Hippocampal formation (tissue), 2 donors: ENCODE measurements at regions not wholly inside any gene's neighbourhood (a gene's known extent, or its start where the extent isn't known, plus 50 kb on each side); places are given as distances from the start of the nearest gene placed in this dataset.

ENCODE experiments used
- DNase-seq, 2 donors: peaks; one replicate each; lab custom pipeline; 2025; lab: John Stamatoyannopoulos, UW

DNA sequence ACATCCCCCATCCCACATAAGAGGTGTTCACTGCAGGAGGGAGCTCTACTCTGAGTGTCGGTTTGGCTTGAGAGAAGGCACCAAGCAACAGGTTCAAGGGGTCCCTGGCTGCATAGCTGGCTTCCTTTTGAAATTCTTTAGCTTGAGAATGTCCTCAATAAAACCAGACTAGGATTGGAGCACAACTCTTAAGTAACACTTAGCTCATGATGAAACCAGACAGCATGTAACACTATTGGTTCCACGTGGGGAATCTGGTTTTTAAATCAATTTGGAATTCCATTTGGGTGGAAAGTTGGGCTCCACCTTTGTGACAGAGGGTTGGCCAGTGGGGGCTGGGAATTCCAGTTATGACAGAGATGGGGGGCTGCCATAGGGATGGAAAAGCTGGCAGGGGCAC is 281.2 kb downstream of the TLE3 start:
- no peak for DNase-seq

DNA sequence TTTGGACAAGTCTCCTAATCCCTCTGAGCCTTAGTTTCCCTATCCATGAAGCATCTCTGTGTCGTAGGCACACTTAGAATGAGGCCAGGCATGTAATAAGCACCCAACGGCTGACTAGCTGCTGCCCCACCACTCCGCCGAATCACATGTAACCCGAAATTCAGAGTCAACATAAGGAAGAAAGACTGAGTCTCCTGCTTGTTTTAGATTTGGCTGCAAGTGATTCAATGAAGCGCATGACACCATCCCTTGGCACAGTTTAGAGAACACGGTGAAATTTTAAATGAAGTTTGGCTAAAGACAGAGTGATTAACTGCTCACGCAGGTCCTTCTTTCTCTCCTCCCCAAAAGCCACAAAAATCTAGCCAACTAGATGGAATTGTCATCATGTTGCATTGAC is 279.2 kb downstream of the TLE3 start:
- no peak for DNase-seq

DNA sequence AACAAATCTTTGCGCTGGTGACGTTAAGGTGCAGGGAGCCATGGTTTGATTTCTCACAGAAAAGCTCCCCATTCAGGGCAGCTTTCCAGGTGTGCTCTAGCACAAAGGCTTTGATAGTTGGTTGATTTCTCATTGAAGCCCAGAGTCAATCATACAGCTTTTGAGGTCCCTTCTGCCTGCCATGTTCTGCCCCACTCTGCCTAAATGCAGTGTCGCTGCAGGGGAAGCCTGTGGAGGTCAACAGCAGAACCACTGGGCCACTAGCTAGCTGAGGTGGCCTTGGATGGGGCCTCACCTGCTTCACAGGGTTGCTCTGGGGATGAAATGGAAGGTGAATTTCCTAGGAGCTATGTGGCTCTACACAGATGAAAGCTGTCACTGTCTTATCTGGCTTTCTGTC is 278.3 kb downstream of the TLE3 start:
- DNase-seq = no peak

DNA sequence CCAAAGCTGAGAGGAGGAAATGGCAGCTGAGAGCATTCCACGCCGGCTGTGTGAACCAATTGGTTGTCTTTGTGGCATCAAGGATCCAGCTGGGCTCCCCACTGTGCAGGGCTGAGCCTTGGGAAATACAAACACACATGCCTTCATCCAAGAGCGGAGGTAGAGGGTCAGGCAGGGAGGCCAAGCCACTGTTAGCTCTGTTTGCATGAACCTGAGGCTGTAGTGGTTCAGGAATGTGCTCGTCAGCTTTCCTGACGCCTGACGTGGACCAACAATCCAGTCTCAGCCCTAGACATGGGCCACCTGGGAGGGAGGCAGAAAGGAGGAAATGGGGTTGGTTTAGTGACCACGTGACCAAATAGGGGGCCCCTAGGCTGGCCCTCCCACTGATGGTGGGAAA is 276.9 kb downstream of the TLE3 start:
- no peak for DNase-seq

DNA sequence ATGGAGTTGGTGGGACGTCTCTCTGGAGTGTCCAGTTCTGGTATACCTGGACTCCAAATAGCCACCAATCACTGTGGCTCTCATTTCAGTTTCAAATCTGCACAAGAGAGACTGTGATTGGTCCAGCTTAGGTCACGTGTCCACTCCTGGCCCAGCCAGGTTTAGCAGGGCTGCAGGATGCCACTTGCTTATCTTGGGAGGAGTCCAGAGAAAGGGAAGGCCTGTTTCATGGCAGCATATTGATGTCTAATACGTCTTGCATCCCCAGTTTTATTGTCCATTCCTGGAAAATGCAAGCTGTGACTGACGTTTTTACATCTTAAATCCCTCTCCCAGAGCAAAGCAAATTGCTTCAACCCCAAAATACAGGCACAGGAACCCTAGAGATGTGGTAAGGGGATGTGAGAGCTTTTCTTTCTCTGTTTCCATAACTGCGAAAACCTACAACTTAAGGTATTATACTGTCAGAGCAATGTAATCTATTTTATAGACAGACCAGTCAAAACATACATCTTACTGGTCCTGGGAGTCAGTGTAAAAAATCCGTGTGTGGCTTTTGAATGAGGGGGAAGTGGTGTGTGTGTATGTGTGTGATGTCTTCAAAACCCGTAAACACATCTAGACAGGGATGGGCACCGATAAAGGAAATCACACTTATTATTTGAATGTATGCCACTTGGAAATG is 274.4 kb downstream of the TLE3 start:
- no peak for DNase-seq

- DNase-seq = no peak
Measured at GRCh38 chr15:69824075-69824876, 273.4 kb downstream of the TLE3 start.

GRCh38 chr15:69824877-69825406 is 272.8 kb downstream of the TLE3 start:
- no peak for DNase-seq

GRCh38 chr15:69825941-69826818 is 271.5 kb downstream of the TLE3 start:
- no peak for DNase-seq

GRCh38 chr15:69826819-69827175 is 270.9 kb downstream of the TLE3 start:
- no peak for DNase-seq

DNA sequence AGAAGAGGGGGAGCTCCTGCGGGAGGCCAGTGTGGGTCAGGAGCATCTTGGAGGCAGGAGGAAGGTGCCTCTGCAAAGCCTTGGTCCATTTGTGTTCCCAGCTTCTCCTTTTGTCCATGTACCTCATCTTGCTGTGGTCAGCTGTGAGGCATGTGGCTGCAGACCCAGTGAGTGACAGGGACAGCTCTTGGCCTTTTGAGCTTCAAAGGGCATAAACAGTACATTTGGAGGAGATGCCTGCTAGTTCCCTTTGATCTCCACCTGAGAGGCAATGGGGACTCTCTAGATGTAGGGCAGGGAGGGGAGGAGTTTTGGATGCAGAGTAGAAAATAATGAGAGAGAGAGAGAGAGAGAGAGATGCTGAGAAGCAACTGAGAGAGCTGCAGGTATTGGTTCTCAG is 270.0 kb downstream of the TLE3 start:
- no peak for DNase-seq

DNA sequence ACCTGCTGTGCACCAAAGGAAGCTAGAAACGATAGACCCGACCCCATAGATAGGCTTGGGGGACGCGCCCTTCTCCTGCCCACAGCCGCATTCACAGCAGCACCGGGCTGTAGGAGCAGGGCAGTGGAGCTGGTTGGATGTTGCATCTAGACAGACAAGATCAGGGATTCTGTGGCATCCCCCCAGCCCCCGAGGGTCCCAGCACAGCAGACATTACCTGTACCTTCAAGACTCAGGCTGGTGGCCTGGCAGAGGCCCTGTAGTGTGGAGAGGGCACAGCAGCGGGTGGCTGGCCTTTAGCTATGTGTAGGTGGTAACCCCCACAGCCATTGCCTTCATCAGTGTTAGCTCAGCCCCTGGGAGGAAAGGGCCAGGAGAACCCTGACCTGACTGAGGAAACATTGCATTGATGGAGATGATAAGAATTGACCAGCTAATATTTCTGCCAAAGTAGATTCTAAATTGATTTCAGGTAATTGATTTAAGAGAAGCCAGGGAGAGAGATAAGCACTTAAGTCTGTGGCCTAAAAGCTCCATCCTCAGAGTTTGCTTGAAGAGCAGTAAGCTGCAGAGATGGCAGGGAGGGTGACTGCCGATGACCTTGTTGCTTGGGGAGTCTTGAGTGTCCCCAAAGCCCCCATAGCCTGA is 269.4 kb downstream of the TLE3 start:
- DNase-seq = no peak

- DNase-seq = no peak
Measured at GRCh38 chr15:69829974-69830373, 267.7 kb downstream of the TLE3 start.

- no peak for DNase-seq
Measured at GRCh38 chr15:69830430-69830829, 267.3 kb downstream of the TLE3 start.

- no peak for DNase-seq
Measured at GRCh38 chr15:69830876-69831275, 266.8 kb downstream of the TLE3 start.

GRCh38 chr15:69834267-69834666 is 263.4 kb downstream of the TLE3 start:
- no peak for DNase-seq

GRCh38 chr15:69834761-69835160 is 263.0 kb downstream of the TLE3 start:
- DNase-seq = no peak

DNA sequence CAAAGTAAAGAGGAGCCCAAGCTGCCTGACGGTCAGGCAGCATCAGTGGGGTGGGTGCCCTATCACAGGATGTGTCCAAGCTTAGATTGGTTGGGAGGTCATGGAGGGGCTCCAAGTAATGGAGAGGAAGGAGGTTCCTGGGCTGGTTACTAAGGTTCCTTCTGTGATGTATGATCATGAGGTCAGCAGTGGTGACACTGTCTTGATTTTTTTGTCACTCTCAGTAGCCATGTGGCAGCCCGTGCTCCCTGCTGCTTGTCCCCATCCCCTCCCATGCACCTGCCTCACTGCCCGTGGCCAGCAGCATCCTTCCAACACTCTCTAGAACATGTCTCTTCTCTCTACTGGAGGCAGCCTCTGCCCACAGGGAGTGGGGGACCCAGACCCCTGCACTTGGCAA is 261.7 kb downstream of the TLE3 start:
- no peak for DNase-seq

DNA sequence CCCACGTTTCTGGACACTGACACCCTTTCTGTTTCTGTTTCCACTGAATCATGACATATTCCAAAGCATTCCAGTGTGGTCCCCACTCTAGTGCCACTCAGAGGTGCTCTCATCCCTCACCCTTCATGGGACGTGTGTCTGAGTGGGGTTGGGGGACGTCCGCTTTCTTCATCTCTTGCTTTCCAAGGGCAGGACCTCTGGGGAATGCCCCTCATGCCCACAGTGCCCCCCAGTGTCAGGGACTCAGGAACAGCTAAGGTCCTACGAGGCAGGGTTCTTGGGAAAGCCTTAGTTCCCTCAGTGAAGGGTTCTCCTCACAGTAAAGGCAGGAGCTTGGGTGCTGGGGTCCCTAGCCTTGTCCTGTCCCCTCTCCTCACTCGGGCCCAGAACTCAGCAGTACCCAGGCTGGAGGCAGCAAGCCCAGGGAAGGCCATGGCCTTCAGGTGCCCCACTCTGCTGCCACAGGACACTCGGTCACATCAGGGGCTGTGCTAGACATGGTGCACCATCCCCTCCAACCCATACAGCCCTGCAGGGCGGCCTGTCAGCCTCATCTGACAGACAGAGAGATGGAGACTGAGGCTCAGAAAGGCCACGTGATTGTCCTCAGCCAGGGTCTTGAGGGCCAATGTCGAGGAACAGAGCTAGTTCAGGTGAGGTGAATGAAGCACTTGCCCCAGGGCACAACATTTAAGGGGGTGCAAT is 261.0 kb downstream of the TLE3 start:
- no peak for DNase-seq

- no peak for DNase-seq
Measured at GRCh38 chr15:69838338-69838737, 259.4 kb downstream of the TLE3 start.

GRCh38 chr15:69838994-69839393 is 258.7 kb downstream of the TLE3 start:
- no peak for DNase-seq

- DNase-seq = no peak
Measured at GRCh38 chr15:69841113-69841828, 256.4 kb downstream of the TLE3 start.
